Memory B cell (primary cell): ENCODE measurements at regions not wholly inside any gene's neighbourhood (a gene's known extent, or its start where the extent isn't known, plus 50 kb on each side); places are given as distances from the start of the nearest gene placed in this dataset.

Source experiments
- ATAC-seq: fragments of 150-1000 bp; cut with Tn5 transposase; 2 replicates; pipeline ENCODE4 v1.10.0; 2021; ENCODE audit warnings: low read depth, mild to moderate bottlenecking, moderate library complexity
- DNase-seq, 2 donors: peaks; one replicate each; pipeline ENCODE4 v3.0.0; 2022; ENCODE audit warnings: low spot score in 2 of 2
- H3K27ac Mint-ChIP-seq: one replicate; pipeline ENCODE4 v1.8.0; 2022; ENCODE audit warnings: mild to moderate bottlenecking, moderate library complexity, mixed read lengths
- H3K27me3 Mint-ChIP-seq: one replicate; pipeline ENCODE4 v1.8.0; 2022; ENCODE audit warnings: mixed read lengths
- H3K36me3 Mint-ChIP-seq: one replicate; pipeline ENCODE4 v1.8.0; 2022; ENCODE audit warnings: mild to moderate bottlenecking, mixed read lengths
- H3K4me1 Mint-ChIP-seq: one replicate; pipeline ENCODE4 v1.8.0; 2022; ENCODE audit warnings: mixed read lengths
- H3K4me3 Mint-ChIP-seq: one replicate; pipeline ENCODE4 v1.8.0; 2022; ENCODE audit warnings: mild to moderate bottlenecking, moderate library complexity, mixed read lengths
- H3K9me3 Mint-ChIP-seq: one replicate; pipeline ENCODE4 v1.8.0; 2022; ENCODE audit warnings: mixed read lengths

DNA sequence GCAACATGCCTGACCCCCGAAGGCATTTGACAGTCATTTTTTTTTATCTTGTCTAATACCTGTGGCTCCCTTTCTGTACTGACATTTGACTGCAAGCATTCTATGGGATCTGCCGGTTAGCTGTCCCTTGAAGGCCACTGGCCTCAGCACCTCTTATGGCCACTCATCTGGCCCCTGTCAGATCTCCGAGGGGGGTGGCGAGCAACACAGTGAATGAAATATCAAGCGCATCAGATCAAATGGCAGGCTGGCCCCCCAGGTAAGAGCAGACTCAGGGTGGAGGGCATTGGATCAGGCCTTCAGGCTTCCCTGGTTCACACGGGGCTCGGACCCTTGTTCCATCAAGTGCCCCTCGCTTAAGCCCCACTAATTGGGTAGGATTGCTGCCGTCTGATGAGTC lies 199.6 kb upstream of the MKI67 start:
- Mint-ChIP-seq H3K27me3 (peaks cover 2% of the 10 kb centered on the region), H3K4me3 (no peak overlapping the region), H3K9me3 (peaks cover 2% of the 10 kb centered on the region), H3K36me3 (no peaks in the 10 kb centered on the region), H3K27ac (no peak overlapping the region), H3K4me1 (no peaks in the 10 kb centered on the region)
- DNase-seq (no peak), ATAC-seq (no peak)

DNA sequence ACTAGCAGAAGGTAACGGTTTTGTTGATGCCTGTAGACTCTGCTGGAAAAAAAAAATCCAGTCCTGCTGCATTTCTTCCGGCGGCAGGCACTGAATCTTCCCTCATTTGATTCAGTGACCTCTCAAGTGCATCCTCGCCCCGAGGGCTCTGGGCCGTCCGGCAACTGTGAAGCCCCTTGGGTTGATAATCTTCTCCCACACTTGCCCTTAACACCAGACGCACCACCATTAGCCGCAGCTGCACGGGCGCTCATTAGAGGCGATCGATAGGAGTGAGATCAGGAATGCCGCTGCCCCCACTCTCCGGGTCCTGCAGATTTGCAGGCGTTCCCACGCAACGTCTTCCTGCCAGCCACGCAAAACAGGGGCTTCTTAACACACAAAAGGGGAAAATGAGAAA lies 200.0 kb upstream of the MKI67 start:
- no peak for ATAC-seq
- Mint-ChIP-seq H3K4me1 (no peaks in the 10 kb centered on the region), H3K27ac (no peak overlapping the region), H3K9me3 (peaks cover 3% of the 10 kb centered on the region), H3K27me3 (peaks cover 2% of the 10 kb centered on the region), H3K4me3 (no peak overlapping the region), H3K36me3 (no peaks in the 10 kb centered on the region)
- DNase-seq, result no peak

DNA sequence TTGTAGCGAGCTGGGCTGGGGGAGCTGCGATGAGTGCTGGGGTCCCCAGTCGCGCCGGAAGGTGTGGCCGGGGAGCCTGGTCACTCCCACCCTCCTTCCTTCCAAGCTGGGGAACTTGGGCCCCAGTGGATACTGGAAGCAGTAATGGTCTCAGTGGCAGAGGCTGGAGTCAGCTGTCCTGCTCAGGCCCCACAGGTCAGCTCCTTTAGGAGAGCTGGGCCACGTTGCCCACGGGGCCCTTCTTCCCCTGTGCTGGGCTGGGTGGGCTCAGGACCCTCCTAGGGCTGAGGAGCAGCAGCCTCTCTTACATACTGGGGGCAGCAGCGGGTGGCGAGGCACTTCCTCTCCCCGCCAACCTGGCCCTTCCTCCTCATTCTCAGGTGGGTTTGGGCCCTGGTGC lies 200.6 kb upstream of the MKI67 start:
- ATAC-seq, result no peak
- peaks cover 4% of the 10 kb centered on the region for H3K9me3 Mint-ChIP-seq
- peaks cover 2% of the 10 kb centered on the region for H3K27me3 Mint-ChIP-seq
- H3K36me3 Mint-ChIP-seq, result no peaks in the 10 kb centered on the region
- DNase-seq, result no peak
- no peak overlapping the region for H3K27ac Mint-ChIP-seq
- no peaks in the 10 kb centered on the region for H3K4me1 Mint-ChIP-seq
- H3K4me3 Mint-ChIP-seq, result no peak overlapping the region

DNA sequence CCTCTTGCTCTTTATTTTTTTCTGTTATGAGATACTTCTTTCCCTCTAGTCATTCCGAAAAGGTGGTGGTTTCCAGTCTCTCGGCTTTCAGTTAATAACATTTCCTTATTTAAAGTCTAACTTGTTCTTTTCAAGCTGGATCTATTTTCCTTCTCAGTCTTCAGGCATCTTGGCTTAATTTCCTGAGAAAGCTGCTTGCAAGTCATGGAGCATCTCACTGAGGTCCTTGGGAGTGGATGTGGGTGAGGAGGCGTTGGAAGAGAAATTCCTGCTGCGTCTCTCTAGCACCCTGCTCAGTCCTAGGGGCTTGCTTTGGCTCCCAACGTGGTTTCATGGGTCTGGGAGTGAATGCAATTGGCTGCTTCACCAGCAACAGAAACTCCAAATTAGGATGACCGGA lies 210.2 kb upstream of the MKI67 start:
- H3K36me3 Mint-ChIP-seq, result no peaks in the 10 kb centered on the region
- no peak overlapping the region for H3K27ac Mint-ChIP-seq
- no peaks in the 10 kb centered on the region for H3K27me3 Mint-ChIP-seq
- H3K9me3 Mint-ChIP-seq, result peaks cover 1% of the 10 kb centered on the region
- no peak for ATAC-seq
- H3K4me1 Mint-ChIP-seq, result no peaks in the 10 kb centered on the region
- no peak for DNase-seq
- H3K4me3 Mint-ChIP-seq, result no peak overlapping the region

DNA sequence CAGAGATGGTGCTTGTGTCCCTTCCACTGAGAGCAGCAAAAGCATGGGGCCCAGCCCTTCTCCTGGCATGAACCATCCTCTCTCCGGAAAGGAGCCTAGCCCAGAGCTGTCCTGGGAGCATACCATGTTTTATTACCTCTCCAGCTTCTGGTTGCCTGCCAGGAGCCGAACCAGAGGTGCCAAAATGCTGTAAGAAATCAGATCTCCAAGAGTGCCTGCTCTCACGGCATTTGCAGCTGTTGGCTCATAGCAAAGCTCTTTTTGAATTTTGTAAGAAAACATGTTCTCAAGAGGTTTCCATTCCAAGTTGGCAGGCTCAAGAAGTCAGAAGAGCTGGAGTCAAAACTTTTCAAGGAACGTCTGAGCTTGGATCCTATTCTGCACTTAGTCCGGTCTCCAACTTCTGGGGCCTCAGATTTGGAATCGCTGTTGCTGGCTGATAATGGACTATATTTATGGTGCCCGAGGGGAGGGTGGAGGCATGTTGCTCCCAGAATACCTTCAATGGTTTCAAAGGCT lies 211.7 kb upstream of the MKI67 start:
- no peak for DNase-seq
- Mint-ChIP-seq H3K4me1 (no peaks in the 10 kb centered on the region), H3K36me3 (no peaks in the 10 kb centered on the region), H3K27me3 (no peaks in the 10 kb centered on the region), H3K4me3 (no peak overlapping the region), H3K27ac (no peak overlapping the region), H3K9me3 (peaks cover 1% of the 10 kb centered on the region)
- no peak for ATAC-seq

DNA sequence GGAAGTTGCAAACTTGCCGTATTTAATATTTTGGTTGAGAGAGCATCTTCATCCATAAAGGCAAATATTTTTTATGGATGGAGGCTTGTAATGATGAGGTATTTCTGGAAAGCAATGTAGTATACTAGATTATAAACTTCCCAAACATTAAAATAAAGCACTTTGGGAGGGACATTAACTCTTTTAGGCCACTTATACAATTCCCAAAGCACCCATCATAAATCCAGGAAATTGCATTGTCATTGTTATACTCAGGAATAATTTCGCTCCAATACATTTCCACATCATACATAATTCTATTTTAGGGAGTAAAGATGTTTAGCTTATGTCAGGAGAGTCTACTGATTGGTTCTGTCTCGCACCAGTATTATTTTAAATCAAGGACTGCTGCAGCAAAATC lies 212.7 kb upstream of the MKI67 start:
- H3K36me3 Mint-ChIP-seq, result no peaks in the 10 kb centered on the region
- H3K4me3 Mint-ChIP-seq, result no peak overlapping the region
- ATAC-seq, result no peak
- H3K27ac Mint-ChIP-seq, result no peak overlapping the region
- H3K9me3 Mint-ChIP-seq, result no peaks in the 10 kb centered on the region
- no peak for DNase-seq
- H3K4me1 Mint-ChIP-seq, result no peaks in the 10 kb centered on the region
- no peaks in the 10 kb centered on the region for H3K27me3 Mint-ChIP-seq

DNA sequence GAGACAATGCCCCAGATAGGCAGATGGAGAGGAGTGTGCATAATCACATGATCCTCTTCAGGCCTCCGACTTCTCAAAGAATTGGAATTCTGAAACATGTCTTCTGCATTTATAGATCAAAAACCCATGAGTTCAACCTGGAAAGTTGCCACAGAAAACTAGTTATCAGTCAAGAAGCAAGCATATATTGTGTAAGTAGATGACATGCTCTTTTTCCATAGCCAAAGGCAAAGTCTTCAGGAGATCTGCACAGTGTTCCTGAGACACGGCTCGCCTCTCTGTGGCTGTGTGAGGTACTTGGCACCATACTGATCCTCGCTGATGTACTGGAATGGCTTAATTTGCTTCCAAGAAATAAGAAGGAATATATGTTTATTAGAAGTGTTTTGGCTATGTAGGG lies 213.5 kb upstream of the MKI67 start:
- no peaks in the 10 kb centered on the region for H3K27me3 Mint-ChIP-seq
- no peak overlapping the region for H3K4me3 Mint-ChIP-seq
- H3K36me3 Mint-ChIP-seq, result no peaks in the 10 kb centered on the region

DNA sequence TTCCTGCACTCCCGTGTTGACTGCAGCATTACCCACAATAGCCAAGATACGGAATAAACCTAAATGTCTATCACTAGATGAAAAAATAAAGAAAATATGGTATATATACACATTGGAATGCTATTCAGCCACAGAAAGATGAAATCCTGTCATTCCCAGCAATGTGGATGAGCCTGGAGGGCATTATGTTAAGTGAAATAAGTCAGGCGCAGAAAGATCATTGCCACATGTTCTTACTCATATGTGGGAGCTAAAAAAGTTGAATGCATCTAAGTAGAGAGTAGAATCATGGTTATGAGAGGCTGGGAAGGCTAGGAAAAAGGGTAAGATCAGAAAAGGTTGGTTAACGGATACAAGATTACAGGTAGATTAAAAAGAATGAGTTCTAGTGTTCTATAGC lies 219.1 kb upstream of the MKI67 start:
- Mint-ChIP-seq H3K9me3 (no peaks in the 10 kb centered on the region), H3K27me3 (no peaks in the 10 kb centered on the region), H3K4me1 (no peaks in the 10 kb centered on the region), H3K4me3 (no peak overlapping the region), H3K36me3 (no peaks in the 10 kb centered on the region), H3K27ac (no peak overlapping the region)
- no peak for ATAC-seq
- DNase-seq, result no peak

More for the DNA sequence above, 213.5 kb upstream of the MKI67 start:
- no peaks in the 10 kb centered on the region for H3K9me3 Mint-ChIP-seq
- DNase-seq (no peak), ATAC-seq (no peak)
- H3K4me1 Mint-ChIP-seq, result no peaks in the 10 kb centered on the region
- no peak overlapping the region for H3K27ac Mint-ChIP-seq

DNA sequence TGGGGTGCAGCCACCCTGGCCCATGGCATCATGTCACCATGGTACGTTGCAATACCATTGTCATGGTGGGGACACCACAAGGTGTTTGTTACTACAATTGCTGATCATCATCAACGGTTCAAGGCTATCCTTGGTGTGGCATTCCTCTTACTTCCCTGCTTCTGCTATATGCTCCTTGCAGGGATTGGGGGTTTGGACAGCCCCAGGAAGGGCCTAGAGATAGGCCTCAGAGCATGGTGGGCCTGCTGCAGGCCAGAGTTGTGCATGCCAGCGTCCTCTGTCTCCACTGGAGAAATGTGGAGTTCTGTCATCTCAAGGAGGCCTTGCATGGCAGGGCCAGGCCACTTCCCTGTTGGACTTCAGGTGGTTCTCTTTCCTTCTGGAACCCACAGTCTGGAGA lies 234.6 kb upstream of the MKI67 start:
- Mint-ChIP-seq H3K27me3 (peaks cover 8% of the 10 kb centered on the region), H3K9me3 (peaks cover 8% of the 10 kb centered on the region), H3K4me3 (no peak overlapping the region), H3K4me1 (peaks cover 3% of the 10 kb centered on the region), H3K36me3 (no peaks in the 10 kb centered on the region), H3K27ac (no peak overlapping the region)
- no peak for ATAC-seq
- DNase-seq, result no peak

DNA sequence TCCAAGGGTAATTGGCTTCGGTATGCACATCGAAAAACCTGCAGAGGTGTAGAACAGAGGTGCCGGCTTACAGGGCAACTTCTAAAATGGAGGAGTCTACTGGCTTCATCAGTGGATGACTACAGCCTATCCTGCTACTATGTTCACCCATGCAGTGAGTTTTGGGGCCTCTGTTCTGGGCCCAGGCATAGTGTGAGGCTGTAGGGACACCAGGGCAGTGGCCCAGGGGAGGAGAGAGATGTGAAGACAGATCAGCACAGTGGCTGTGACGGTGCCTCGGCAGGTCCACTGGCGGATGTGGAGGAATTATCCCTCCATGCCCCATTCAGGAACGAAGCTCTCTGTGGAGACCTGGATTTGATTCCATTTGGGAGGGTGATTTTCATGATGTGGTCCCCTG lies 235.3 kb upstream of the MKI67 start:
- Mint-ChIP-seq H3K27ac (no peak overlapping the region), H3K36me3 (no peaks in the 10 kb centered on the region), H3K4me1 (peaks cover 3% of the 10 kb centered on the region), H3K27me3 (peaks cover 8% of the 10 kb centered on the region), H3K9me3 (peaks cover 8% of the 10 kb centered on the region), H3K4me3 (no peak overlapping the region)
- no peak for DNase-seq
- ATAC-seq, result no peak

DNA sequence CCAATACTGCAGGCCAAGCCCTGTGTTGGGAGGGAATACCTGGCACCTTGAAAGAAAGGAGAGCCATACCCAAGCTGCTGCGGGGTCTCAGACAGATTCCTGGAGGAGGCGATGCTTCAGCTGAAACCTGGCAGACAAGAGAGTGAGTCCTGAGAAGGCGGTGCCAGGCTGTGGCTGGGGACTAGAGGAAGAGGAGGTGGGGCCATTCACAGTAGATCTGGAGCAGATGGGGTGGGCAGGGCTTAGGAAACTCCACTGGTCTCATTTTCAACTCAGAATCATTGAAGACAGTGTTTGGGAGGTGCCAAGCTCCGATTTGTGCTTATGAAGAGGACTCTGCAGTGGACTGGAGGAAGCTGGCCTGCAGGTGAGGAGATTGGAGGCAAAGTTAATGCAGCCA lies 236.3 kb upstream of the MKI67 start:
- H3K9me3 Mint-ChIP-seq, result peaks cover 7% of the 10 kb centered on the region
- DNase-seq, result no peak
- H3K36me3 Mint-ChIP-seq, result no peaks in the 10 kb centered on the region
- peaks cover 8% of the 10 kb centered on the region for H3K27me3 Mint-ChIP-seq
- no peak overlapping the region for H3K27ac Mint-ChIP-seq
- no peak overlapping the region for H3K4me3 Mint-ChIP-seq
- peaks cover 3% of the 10 kb centered on the region for H3K4me1 Mint-ChIP-seq
- ATAC-seq, result no peak

DNA sequence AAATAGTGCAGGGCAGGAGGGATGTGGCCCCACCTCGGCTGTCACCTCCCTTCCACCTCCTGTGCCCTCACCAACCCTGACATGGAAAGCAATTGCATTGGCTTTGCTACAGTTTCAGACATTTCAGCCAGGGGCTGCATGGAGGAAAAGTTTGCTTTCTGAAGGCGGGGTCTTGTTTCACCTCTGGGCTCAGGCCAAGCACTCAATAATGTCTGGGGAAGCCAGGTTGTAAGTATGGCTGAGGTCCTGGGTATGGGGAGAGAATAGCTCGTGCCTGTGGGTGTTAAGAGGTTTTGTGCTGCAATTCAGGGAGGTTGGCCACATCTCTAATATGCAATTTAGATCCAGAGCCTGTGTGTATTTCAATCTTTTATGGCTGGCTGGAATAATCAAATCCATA lies 238.4 kb upstream of the MKI67 start:
- ATAC-seq, result no peak
- H3K36me3 Mint-ChIP-seq, result no peaks in the 10 kb centered on the region
- no peak overlapping the region for H3K27ac Mint-ChIP-seq
- peaks cover 3% of the 10 kb centered on the region for H3K4me1 Mint-ChIP-seq
- peaks cover 8% of the 10 kb centered on the region for H3K27me3 Mint-ChIP-seq
- no peak overlapping the region for H3K4me3 Mint-ChIP-seq
- peaks cover 7% of the 10 kb centered on the region for H3K9me3 Mint-ChIP-seq
- DNase-seq, result no peak

DNA sequence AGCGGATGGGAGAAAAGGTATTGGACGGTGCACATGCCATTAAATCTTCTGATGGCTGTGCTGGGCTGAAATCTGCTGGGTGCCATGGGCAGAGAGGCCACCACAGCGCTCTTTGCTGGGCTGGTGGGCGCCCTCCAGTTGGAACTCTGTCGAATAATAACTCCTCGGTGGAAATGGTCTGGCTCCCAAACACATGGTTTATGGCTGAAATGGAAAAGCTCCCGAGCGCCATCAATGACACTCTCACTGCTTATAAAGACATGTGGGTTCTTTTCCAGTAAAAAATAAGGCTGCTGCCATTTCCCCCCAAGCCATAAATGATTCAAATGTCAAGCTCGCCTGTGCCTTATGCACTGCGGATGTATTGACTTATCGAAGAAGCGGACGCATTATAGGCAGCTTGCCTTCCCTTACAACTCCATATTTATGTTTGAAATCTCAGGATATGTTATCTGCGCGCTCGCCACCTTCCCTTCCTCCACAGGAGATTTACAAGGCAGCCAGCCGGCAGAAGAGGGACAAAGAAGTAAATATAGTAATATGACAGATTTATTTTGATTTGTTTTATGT lies 239.0 kb upstream of the MKI67 start:
- Mint-ChIP-seq H3K27me3 (peaks cover 8% of the 10 kb centered on the region), H3K27ac (no peak overlapping the region), H3K36me3 (no peaks in the 10 kb centered on the region), H3K9me3 (peaks cover 8% of the 10 kb centered on the region), H3K4me3 (no peak overlapping the region), H3K4me1 (peaks cover 3% of the 10 kb centered on the region)
- no peak for ATAC-seq
- DNase-seq, result no peak

DNA sequence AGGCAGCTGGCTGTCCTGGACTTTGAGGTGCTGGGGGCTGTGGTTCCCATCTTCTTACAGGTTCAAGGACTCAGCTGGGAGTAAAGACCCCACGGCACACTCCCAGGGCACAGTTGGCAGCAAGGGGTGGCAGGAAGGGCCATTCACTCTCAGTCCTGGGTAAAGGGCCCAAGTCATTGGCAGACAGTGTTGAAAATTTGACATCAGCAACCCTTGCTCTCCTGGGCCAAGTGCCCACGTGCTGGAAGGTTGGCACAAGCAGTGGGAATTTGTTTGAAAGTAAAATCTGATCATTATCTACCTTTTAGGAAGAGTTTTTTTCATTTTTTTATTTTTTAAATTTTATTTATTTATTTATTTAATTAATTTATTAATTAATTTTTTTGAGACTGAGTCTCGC lies 241.6 kb upstream of the MKI67 start:
- ATAC-seq, result no peak
- Mint-ChIP-seq H3K4me1 (no peaks in the 10 kb centered on the region), H3K9me3 (peaks cover 8% of the 10 kb centered on the region), H3K27ac (no peak overlapping the region), H3K27me3 (peaks cover 4% of the 10 kb centered on the region), H3K36me3 (no peaks in the 10 kb centered on the region), H3K4me3 (no peak overlapping the region)
- no peak for DNase-seq

DNA sequence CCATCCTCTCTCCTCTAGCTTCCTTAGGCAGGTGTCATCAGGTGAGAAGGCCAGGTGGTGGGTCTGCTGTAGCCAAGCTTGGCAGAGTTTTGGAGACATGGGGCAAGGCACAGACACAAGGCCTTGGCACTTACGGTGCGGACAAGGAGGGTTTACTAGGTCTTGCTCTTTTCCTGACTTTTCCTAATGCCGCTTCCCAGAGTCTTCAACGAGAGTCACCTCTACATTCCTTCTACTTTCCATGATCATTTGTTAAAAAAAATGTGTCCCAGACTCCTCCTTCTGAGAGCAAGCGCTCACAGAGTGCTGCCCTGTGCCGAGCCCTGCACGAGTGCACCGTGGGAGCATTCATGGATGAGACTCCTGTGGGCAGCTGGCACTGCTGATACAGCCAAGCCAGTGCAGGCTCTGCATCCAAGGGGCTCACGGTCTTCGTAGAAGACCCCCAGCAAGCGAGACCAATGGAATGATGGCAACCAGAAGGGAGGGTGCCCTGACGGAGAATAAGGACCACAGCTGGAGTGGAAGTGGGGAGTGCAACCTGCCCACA lies 243.0 kb upstream of the MKI67 start:
- ATAC-seq, result no peak
- H3K9me3 Mint-ChIP-seq, result peaks cover 8% of the 10 kb centered on the region
- no peaks in the 10 kb centered on the region for H3K36me3 Mint-ChIP-seq
- peaks cover 4% of the 10 kb centered on the region for H3K4me1 Mint-ChIP-seq
- no peak overlapping the region for H3K27ac Mint-ChIP-seq
- H3K4me3 Mint-ChIP-seq, result no peak overlapping the region
- H3K27me3 Mint-ChIP-seq, result peaks cover 4% of the 10 kb centered on the region
- DNase-seq, result no peak
